Central memory CD8-positive, alpha-beta T cell (primary cell): ENCODE measurements at regions not wholly inside any gene's neighbourhood (a gene's known extent, or its start where the extent isn't known, plus 50 kb on each side); places are given as distances from the start of the nearest gene placed in this dataset.

ENCODE experiments used
- ATAC-seq: fragments of 150-1000 bp; cut with Tn5 transposase; replicated peaks from 2 replicates; pipeline ENCODE4 v1.10.0; 2022; ENCODE audit warnings: mild to moderate bottlenecking, moderate FRiP score, moderate number of reproducible peaks; ENCODE audit not compliant: poor library complexity, severe bottlenecking; ENCODE audit errors: extremely low read depth
- DNase-seq, 2 donors: peaks; one replicate each; pipeline ENCODE4 v3.0.0; 2021; ENCODE audit warnings: low spot score in 2 of 2
- H3K27ac Mint-ChIP-seq: one replicate; pipeline ENCODE4 v1.8.0; 2022; ENCODE audit warnings: low read depth, mild to moderate bottlenecking, moderate library complexity, mixed read lengths
- H3K27me3 Mint-ChIP-seq: one replicate; pipeline ENCODE4 v1.8.0; 2022; ENCODE audit warnings: mixed read lengths
- H3K36me3 Mint-ChIP-seq: one replicate; pipeline ENCODE4 v1.8.0; 2022; ENCODE audit warnings: mild to moderate bottlenecking, moderate library complexity, mixed read lengths; ENCODE audit not compliant: insufficient read depth
- H3K4me1 Mint-ChIP-seq: one replicate; pipeline ENCODE4 v1.8.0; 2022; ENCODE audit warnings: mixed read lengths
- H3K4me3 Mint-ChIP-seq: one replicate; pipeline ENCODE4 v1.8.0; 2022; ENCODE audit warnings: mild to moderate bottlenecking, moderate library complexity, mixed read lengths
- H3K9me3 Mint-ChIP-seq: one replicate; pipeline ENCODE4 v1.8.0; 2022; ENCODE audit warnings: mixed read lengths

GRCh38 chr22:49076300-49077035 lies 751.2 kb downstream of the BRD1 start:
- H3K27ac Mint-ChIP-seq = no peak overlapping the region
- H3K9me3 Mint-ChIP-seq = no peaks in the 10 kb centered on the region
- no peak for ATAC-seq
- DNase-seq = no peak
- no peaks in the 10 kb centered on the region for H3K4me1 Mint-ChIP-seq
- H3K36me3 Mint-ChIP-seq = no peaks in the 10 kb centered on the region
- H3K4me3 Mint-ChIP-seq = no peak overlapping the region
- no peaks in the 10 kb centered on the region for H3K27me3 Mint-ChIP-seq

GRCh38 chr22:49075150-49075549 lies 752.5 kb downstream of the BRD1 start:
- Mint-ChIP-seq H3K4me1 (no peaks in the 10 kb centered on the region), H3K27me3 (no peaks in the 10 kb centered on the region), H3K27ac (no peak overlapping the region), H3K4me3 (no peak overlapping the region), H3K36me3 (no peaks in the 10 kb centered on the region), H3K9me3 (no peaks in the 10 kb centered on the region)
- no peak for DNase-seq
- no peak for ATAC-seq

GRCh38 chr22:49073873-49074417 lies 753.7 kb downstream of the BRD1 start:
- no peaks in the 10 kb centered on the region for H3K9me3 Mint-ChIP-seq
- ATAC-seq = no peak

GRCh38 chr22:49072996-49073645 lies 754.6 kb downstream of the BRD1 start:
- no peaks in the 10 kb centered on the region for H3K27me3 Mint-ChIP-seq
- ATAC-seq (no peak), DNase-seq (no peak)
- no peak overlapping the region for H3K4me3 Mint-ChIP-seq
- H3K27ac Mint-ChIP-seq = no peak overlapping the region
- no peaks in the 10 kb centered on the region for H3K9me3 Mint-ChIP-seq
- H3K4me1 Mint-ChIP-seq = no peaks in the 10 kb centered on the region
- H3K36me3 Mint-ChIP-seq = no peaks in the 10 kb centered on the region

More at GRCh38 chr22:49073873-49074417, 753.7 kb downstream of the BRD1 start:
- Mint-ChIP-seq H3K4me3 (no peak overlapping the region), H3K4me1 (no peaks in the 10 kb centered on the region), H3K27me3 (no peaks in the 10 kb centered on the region), H3K27ac (no peak overlapping the region), H3K36me3 (no peaks in the 10 kb centered on the region)
- DNase-seq = no peak

GRCh38 chr22:49070501-49070900 lies 757.2 kb downstream of the BRD1 start:
- H3K27me3 Mint-ChIP-seq = peaks cover 13% of the 10 kb centered on the region
- H3K36me3 Mint-ChIP-seq = no peaks in the 10 kb centered on the region
- ATAC-seq = no peak
- no peak for DNase-seq
- H3K27ac Mint-ChIP-seq = no peak overlapping the region
- H3K4me3 Mint-ChIP-seq = no peak overlapping the region
- H3K4me1 Mint-ChIP-seq = no peaks in the 10 kb centered on the region
- H3K9me3 Mint-ChIP-seq = no peaks in the 10 kb centered on the region

GRCh38 chr22:49068861-49069500 lies 758.7 kb downstream of the BRD1 start:
- Mint-ChIP-seq H3K27ac (no peak overlapping the region), H3K4me3 (no peak overlapping the region), H3K27me3 (peaks cover 17% of the 10 kb centered on the region), H3K36me3 (no peaks in the 10 kb centered on the region), H3K9me3 (no peaks in the 10 kb centered on the region), H3K4me1 (no peaks in the 10 kb centered on the region)
- DNase-seq (no peak), ATAC-seq (no peak)

- no peaks in the 10 kb centered on the region for H3K36me3 Mint-ChIP-seq
- H3K4me3 Mint-ChIP-seq = no peak overlapping the region
- H3K27me3 Mint-ChIP-seq = peaks cover 31% of the 10 kb centered on the region
- no peak for DNase-seq
- H3K9me3 Mint-ChIP-seq = no peaks in the 10 kb centered on the region
- ATAC-seq = no peak
- no peak overlapping the region for H3K27ac Mint-ChIP-seq
- H3K4me1 Mint-ChIP-seq = no peaks in the 10 kb centered on the region
Measured at GRCh38 chr22:49067504-49067903, 760.2 kb downstream of the BRD1 start.

- Mint-ChIP-seq H3K4me3 (no peak overlapping the region), H3K27ac (no peak overlapping the region), H3K36me3 (no peaks in the 10 kb centered on the region), H3K4me1 (no peaks in the 10 kb centered on the region), H3K27me3 (peaks cover 37% of the 10 kb centered on the region), H3K9me3 (no peaks in the 10 kb centered on the region)
- no peak for ATAC-seq
- DNase-seq = no peak
Measured at GRCh38 chr22:49066619-49067018, 761.1 kb downstream of the BRD1 start.

- DNase-seq (no peak), ATAC-seq (no peak)
- no peak overlapping the region for H3K4me3 Mint-ChIP-seq
- no peak overlapping the region for H3K27ac Mint-ChIP-seq
- H3K9me3 Mint-ChIP-seq = no peaks in the 10 kb centered on the region
- no peaks in the 10 kb centered on the region for H3K36me3 Mint-ChIP-seq
- peaks cover 46% of the 10 kb centered on the region for H3K27me3 Mint-ChIP-seq
- H3K4me1 Mint-ChIP-seq = no peaks in the 10 kb centered on the region
Measured at GRCh38 chr22:49064836-49065235, 762.8 kb downstream of the BRD1 start.

- peaks cover 59% of the 10 kb centered on the region for H3K27me3 Mint-ChIP-seq
- no peaks in the 10 kb centered on the region for H3K4me1 Mint-ChIP-seq
- no peaks in the 10 kb centered on the region for H3K36me3 Mint-ChIP-seq
- H3K4me3 Mint-ChIP-seq = no peak overlapping the region
- no peak for DNase-seq
- H3K27ac Mint-ChIP-seq = no peak overlapping the region
- no peak for ATAC-seq
- H3K9me3 Mint-ChIP-seq = no peaks in the 10 kb centered on the region
Measured at GRCh38 chr22:49063545-49063890, 764.2 kb downstream of the BRD1 start.

GRCh38 chr22:49062802-49063544 lies 764.7 kb downstream of the BRD1 start:
- Mint-ChIP-seq H3K36me3 (no peaks in the 10 kb centered on the region), H3K9me3 (no peaks in the 10 kb centered on the region), H3K27me3 (peaks cover 63% of the 10 kb centered on the region), H3K4me3 (no peak overlapping the region), H3K27ac (no peak overlapping the region), H3K4me1 (no peaks in the 10 kb centered on the region)
- no peak for ATAC-seq
- DNase-seq = no peak

GRCh38 chr22:49062155-49062801 lies 765.4 kb downstream of the BRD1 start:
- Mint-ChIP-seq H3K9me3 (no peaks in the 10 kb centered on the region), H3K36me3 (no peaks in the 10 kb centered on the region), H3K27me3 (peaks cover 63% of the 10 kb centered on the region), H3K4me1 (no peaks in the 10 kb centered on the region), H3K4me3 (no peak overlapping the region), H3K27ac (no peak overlapping the region)
- ATAC-seq = no peak
- no peak for DNase-seq
